HPDE6-E6E7 (cell line): ENCODE measurements at regions not wholly inside any gene's neighbourhood (a gene's known extent, or its start where the extent isn't known, plus 50 kb on each side); places are given as distances from the start of the nearest gene placed in this dataset.
A peak's percentile ranks its signal among the peaks of the same experiment; 100 is the strongest.

Experiments
- DNase-seq: peaks from one replicate; pipeline ENCODE4 v3.0.0; 2011; ENCODE audit warnings: missing footprints; ENCODE audit errors: extremely low spot score

DNA sequence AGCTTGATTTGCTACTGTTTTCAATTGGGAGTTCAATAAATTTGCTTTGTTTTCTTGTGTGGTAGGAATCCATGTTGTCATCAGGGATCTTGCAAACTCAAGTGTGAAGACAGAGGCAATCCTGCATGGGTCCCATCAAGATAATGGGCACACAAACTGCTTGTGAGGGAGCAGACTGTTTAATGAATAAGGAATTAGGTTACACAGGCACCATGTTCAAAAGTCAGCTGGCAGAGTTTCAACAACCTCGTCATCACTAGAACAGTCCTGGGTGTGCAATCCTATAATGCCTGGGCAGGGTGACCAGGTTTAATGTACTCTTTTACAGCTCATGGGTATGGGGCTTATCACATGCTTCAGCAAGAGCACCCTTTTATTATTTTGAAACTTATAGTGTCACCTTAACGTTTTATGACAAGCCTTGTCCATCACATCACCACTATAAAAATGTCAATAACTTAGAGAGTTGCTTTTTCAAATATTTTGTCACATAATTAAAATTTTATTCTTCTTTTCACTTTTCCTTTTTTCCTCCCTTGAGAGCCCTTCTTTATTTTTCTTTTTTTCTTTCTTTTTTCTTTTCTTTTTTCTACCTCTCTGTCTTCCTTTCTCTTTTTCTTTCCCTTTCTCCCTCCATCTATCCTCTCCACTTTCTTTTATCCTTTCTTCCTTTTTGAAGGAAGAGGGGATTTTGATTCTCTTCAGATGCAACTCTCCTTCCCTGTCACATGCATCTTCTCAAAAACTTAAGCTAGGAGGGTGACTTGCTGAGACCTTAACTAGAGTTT lies 252.2 kb upstream of the ATP2B1 start:
- peak; percentile 19 for DNase-seq

GRCh38 chr12:89960011-89960507 lies 251.4 kb upstream of the ATP2B1 start:
- no peak for DNase-seq

DNA sequence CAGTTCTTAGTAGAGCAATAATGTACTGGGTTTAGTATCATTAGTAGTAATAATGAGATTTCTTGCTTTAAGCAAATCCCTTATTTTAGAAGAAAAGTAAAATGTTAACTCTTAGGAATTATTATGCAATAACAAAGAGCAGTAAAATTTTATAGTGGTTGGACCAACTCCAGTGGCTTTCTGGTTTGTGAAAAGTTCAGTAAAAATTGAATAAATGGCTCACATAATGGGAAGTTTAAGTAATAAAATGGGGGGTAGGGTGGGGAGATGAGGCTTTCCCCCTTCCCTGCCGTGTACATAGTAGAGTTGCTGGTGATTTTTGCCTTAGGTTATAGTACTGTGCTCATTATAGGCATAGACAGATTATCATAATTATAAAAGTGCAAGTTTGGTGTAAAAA lies 250.5 kb upstream of the ATP2B1 start:
- DNase-seq: no peak

- DNase-seq: no peak
Measured at GRCh38 chr12:89954259-89954658, 245.6 kb upstream of the ATP2B1 start.

- DNase-seq: peak; percentile 27
Measured at GRCh38 chr12:89951694-89952060, 243.0 kb upstream of the ATP2B1 start.

DNA sequence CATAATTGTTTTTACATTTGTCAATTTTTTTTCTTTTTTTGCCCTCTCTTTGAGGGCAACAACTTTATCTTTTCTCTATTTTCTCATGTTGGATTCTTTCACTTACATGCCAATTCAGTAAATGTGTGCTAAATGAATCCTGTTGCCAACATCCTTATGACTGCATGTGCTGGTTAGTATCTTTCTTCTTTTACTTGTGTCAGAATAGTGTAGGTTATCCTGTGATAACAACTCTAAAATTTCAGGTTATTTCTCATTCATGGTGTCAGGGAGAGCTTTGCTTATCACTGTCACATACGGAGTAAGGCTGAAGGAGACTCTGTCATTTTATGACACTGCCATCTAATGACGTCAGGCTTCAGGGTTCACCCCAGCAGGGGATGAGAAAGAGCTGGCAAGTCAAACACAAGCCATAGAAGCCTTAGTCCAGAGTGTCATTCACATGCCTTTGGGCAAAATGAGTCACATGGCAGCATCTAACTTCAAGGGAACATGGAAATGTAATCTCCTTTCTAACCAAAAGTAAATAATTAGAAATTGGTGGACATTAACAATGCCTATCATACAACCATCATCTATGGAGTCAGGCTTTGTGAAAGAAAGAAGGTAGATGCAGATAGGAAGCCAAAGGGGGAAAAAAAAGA lies 242.5 kb upstream of the ATP2B1 start:
- DNase-seq: peak; percentile 57

GRCh38 chr12:89950421-89950820 lies 241.8 kb upstream of the ATP2B1 start:
- DNase-seq: no peak

DNA sequence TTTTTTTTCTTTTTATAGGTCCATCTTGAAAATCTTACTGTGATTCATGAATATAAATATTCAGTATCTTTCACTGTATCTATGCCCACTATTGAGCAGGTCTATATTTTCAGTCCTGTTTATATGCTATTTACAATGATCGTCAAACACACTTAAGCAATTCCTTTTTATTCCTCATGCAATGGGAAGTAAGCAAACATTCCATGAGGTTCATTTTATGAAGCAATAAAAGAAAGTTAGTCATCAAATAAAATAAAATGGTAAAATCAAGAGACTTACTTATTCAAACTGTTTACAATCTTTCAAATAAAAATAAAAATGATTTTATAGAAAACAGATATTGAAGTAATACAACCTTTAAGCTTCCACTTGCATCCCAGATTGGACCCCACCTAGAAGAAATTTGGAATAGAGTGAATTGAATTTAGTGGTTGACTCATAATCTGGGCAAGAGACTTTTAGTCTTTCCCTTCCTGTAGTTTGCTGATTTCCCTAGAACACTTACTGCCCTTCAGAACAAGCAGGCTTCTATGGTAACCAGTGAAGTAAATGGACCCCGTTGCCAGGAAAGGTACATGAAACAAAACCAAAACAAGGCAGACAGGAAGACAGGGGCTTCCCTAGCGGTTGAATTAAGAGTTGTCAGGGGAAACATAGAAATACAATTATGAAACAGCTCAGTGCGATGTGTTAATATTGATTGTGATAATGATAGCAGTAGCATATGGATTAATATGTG lies 241.0 kb upstream of the ATP2B1 start:
- DNase-seq: no peak

DNA sequence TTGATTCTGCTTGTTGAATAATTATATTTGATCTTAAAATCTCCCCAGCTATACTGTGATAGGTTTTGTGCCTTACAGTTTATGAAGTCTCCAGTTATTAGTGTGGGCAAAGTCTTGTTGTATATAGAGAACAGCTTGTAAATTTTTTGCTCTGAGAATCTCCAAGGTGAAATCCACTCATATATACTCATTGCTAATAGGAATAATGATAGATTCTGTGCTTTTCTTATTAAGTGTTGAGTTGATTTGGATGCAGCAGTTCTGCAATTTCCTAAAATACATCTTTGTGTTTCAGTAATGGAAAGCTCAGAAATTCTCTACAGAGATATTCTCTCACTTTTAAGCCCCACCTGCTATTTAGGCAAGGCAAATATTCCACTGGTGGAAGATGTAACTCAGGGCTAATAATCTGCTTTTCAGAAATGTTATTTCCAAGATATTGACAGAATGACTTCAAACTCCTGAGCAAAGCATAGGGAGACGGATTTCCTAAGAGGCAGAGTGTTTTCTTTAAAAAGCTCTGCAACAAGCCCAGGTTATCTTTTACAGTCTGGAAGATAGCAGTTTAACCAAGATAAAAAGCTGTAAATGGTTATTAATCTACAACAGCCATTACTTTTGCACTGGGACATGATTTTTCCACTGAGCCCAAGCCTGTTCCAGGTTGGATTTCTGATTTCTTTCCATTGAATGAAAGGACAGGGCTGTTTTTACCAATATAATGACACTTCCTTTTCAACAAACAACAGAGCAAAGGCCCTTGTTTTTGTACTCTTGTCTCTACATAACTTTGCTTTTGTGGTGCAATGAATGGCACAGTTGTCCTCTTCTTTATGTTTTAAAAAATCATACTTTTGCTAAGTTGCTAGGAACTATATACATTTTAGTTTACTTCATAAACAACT lies 239.9 kb upstream of the ATP2B1 start:
- no peak for DNase-seq

DNA sequence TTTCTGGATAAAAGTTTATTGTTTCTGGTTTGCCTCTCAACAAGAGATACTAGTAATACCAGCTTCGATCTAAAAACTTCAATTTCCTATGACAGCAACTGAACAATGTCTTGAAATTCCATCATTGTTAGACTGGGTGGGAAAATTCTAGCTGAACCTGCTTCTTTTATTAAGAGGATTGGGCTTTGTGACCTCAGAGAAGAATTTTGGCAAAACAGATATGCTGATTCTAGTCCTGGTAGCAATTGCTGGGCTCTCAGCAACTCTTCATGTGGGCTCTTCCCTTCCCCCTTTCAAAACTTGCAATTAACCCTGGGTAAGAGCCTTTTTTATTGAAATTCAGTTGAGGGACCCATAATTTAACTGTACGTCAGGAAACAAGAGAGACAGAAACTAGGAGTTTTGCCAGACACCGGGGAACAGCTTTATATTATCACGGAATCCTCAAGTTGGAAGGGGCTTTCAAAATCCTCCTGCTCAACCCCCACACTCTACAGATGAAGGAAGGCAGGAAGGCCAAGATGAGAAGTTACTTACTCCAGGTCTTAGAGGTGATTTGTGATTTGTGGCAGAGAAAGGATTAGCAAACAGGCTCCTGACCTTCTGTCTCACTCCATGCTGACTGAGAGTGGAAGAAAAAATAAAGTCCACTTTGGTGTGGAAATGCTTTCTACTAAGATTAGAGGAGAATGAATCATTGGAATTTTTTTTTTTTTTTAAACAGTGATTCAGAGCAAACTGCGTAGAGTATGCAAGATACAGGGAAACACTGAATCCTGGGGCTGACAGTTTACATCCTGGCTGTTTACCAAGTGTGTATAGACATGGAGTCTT lies 239.0 kb upstream of the ATP2B1 start:
- DNase-seq: peak; percentile 64

DNA sequence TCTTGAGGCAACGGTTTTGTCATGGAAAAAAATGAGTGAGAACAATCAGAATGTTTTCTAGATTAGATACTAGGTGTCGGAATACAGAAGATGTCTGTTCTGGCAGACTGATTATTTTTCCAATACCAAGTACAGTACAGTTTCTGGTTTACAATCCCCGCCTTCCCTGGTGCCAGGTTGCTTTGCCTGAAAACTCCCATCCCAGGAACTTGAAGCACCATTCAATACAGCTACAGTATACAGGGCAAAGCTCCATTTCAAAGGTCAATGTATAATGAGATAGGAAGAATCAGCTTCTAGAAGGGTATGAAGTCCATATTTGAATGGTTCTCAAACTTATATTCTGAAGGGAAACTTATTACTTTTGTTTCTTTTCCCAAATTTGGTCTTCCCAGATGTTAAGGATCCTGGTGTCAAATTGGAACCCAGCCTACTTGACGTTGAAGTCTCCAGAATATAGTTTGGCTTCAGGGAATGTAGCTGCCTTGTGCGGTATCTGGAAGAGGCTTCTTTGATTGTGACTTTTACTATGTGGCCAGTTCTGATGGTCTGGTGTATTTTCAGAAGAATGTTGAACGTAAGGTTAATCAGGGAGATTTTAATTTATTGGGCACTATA lies 238.0 kb upstream of the ATP2B1 start:
- DNase-seq: no peak

DNA sequence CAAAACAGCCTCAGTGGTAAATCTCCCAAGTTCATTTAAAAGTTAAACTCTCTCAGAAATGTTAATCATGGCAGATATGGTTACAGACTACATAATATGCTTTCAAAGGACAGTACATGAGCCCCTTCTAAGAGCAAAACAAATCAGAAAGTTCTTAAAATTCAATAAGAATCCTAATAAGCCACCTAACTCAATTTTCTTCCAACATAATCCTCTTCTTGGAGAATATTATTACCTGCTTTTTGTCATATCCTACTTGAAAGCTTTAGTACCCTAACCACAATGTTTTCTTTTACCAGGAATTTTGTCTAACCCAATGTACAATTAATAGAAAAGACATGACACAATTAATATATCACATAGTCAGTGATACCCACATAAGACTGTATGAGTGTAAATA lies 236.5 kb upstream of the ATP2B1 start:
- DNase-seq: no peak

DNA sequence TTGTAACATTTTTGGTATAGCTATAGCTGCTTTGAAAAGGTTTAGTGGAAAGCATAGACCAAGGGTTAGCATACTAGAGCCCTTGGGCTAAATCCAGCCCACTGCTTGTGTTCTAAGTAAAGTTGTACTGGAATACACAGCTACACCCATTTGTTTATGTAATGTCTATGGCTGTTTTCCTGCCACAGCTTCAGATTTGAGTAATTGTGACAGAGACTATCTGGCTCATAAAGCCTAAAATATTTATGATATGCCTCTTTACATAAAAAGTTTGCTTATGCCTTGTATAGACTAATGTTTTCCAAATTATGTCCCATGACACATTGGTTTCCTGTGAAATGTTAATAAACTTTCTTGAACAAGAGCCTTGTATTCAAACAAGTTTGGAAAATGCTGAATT lies 234.8 kb upstream of the ATP2B1 start:
- no peak for DNase-seq

DNA sequence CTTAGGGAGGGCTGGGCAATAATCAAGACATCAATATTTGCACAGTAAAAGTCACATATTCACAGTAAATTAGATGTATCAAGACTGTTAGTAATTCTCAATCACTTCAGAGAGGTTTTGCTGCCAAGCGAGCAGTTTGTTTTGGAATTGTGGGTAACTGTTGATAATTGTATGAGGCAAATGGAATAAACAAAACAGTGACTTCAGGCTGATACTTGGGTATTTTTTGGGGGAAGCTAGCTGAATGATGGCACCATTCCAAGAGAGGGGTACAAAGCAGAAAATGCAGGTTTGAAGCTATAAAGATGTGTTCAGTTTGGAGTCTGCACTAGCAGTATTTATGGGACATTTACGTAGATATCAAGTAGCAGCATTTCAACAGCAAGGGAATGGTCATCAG lies 232.8 kb upstream of the ATP2B1 start:
- DNase-seq: no peak

DNA sequence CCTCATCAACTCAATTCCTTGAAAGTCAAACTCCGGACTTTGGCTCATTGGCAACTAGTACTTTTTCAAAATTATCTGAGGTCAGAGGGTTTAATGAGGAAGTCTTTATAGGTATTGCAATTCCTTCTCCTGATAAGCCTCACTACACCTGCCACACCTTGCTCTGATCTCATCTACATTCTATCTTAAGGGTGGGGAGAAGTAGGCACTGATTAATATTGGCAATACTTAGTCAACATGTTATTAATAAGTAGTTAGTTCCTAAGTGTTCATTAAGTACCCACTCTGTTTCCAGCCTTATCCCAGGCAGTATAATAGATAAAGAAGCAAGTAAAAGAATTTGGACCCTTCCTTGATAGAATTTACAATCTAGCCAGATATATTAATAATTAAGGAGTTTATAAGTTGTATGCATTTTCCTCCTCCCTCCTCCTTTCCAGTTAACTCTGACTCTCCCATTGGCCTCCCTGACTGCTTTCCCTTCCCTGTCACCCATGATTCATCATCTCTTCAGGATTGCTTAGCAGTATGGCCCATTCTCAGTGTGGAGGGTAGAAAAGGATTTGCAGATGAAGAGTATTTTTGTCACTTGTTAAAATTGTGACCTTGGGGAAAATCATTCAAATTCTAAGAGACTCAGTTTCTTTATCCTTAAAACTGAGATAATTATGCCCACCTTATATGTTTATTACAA lies 231.0 kb upstream of the ATP2B1 start:
- no peak for DNase-seq

DNA sequence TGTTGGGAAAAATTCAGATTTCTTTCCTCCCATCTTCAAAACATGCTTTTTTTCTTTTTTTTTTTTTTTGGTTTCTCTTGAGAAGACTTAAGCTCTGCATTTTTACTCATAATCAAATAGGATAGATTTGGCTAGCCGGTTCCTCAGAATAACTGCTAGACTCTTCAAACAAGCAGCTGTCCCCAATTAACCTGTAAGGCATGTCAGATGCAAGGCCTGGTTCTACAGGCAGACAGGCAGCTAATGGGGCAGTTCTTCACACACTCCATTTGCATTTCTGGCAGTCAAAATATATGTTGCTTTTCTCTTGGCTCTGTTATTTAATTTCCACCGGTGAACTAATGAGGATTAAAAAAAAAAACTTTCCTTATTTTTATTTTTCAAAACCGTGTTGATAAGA lies 228.0 kb upstream of the ATP2B1 start:
- DNase-seq: no peak

- no peak for DNase-seq
Measured at GRCh38 chr12:89935850-89936249, 227.2 kb upstream of the ATP2B1 start.

GRCh38 chr12:89933911-89934310 lies 225.3 kb upstream of the ATP2B1 start:
- no peak for DNase-seq

GRCh38 chr12:89932954-89933353 lies 224.3 kb upstream of the ATP2B1 start:
- DNase-seq: no peak

- no peak for DNase-seq
Measured at GRCh38 chr12:89928467-89928866, 219.8 kb upstream of the ATP2B1 start.
